Esophagus squamous epithelium (tissue), 4 donors: ENCODE measurements at regions not wholly inside any gene's neighbourhood (a gene's known extent, or its start where the extent isn't known, plus 50 kb on each side); places are given as distances from the start of the nearest gene placed in this dataset.

Experiments
- POLR2A ChIP-seq, 4 donors: fragments of 450-650 bp; IDR thresholded peaks; one replicate each; pipeline ENCODE4 v1.6.1; 2017; ENCODE audit warnings: antibody characterized with exemption in 4 of 4, mild to moderate bottlenecking in 4 of 4, moderate library complexity in 3 of 4
- TF ChIP-seq, protein P1 (sequence below), 6 experiments: fragments of 450-650 bp in 4 of 6; fragments of 200-600 bp in 2 of 6; sonication (generic) in 2 of 6; IDR thresholded peaks; one replicate each; pipeline ENCODE4 v1.5.1; 2016 to 2019; ENCODE audit warnings: antibody characterized with exemption in 6 of 6, mild to moderate bottlenecking in 4 of 6, moderate library complexity in 4 of 6

DNA sequence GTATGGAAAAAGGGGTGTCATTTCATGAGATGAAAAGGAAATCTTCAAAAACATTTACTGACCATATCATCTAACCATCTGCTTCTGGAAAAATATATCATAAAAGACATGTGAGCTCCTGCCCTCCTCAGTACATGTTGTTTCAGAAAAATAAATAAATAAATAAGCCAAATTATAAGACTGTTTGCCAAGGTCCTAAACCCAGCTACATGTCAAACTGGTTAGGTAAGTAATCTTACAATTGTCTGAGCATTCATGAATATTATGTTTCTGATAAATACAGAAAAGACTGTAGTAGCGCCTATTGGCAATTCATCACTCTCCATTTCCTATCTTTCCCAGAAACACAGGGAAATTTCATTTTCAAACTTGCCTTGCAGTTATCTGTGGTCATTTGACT, 138.9 kb upstream of the SETBP1 start:
- TF ChIP-seq, protein P1, sequence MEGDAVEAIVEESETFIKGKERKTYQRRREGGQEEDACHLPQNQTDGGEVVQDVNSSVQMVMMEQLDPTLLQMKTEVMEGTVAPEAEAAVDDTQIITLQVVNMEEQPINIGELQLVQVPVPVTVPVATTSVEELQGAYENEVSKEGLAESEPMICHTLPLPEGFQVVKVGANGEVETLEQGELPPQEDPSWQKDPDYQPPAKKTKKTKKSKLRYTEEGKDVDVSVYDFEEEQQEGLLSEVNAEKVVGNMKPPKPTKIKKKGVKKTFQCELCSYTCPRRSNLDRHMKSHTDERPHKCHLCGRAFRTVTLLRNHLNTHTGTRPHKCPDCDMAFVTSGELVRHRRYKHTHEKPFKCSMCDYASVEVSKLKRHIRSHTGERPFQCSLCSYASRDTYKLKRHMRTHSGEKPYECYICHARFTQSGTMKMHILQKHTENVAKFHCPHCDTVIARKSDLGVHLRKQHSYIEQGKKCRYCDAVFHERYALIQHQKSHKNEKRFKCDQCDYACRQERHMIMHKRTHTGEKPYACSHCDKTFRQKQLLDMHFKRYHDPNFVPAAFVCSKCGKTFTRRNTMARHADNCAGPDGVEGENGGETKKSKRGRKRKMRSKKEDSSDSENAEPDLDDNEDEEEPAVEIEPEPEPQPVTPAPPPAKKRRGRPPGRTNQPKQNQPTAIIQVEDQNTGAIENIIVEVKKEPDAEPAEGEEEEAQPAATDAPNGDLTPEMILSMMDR (IDR thresholded peaks at IDR 0.05): no peak
- TF ChIP-seq POLR2A (IDR thresholded peaks at IDR 0.05): no peak
